ENCODE measurements at regions not wholly inside any gene's neighbourhood (a gene's known extent, or its start where the extent isn't known, plus 50 kb on each side); places are given as distances from the start of the nearest gene placed in this dataset.

DNA sequence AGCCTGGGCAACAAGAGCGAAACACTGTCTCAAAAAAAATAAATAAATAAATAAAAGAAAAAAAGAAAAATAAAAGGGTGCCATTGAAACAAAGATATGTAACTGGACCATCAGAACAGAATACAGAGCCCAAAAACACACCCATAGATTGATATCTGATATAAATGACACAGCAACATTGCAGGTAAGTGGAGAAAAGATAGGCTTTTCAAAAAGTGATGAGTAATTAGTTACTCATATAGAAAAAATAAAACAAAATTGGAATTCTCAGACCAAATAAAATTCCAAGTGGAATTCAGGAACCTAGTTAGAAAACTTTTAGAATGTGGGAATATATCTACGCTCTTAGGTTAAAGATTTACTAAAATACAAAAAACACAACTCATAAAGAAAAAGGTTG, 60.6 kb upstream of the CHD6 start:
- DNase-seq (ENCODE audit: low read depth in 2 of 2, low spot score in 1 of 2) = no peak

DNA sequence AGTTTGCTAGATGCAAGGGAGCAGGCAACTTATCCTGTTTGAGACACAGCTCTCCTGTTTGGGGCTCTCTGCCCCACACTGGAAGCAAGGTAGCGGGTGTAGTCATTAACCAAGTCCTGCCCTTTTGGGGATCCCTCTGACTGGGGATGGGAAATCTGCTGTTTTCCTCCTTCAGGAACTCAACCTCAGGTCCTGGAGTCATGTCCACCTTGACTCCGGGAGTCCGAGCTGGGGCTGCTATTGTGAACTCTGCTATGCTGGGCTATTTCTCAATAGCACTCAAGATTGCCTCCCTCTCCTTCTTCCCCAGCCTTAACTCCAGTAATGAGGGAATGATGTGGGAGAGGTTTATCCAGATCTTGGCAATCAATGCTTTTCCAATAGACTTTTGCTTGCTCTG, 54.1 kb upstream of the CHD6 start:
- DNase-seq (ENCODE audit: low read depth in 2 of 2, low spot score in 1 of 2) = no peak

DNA sequence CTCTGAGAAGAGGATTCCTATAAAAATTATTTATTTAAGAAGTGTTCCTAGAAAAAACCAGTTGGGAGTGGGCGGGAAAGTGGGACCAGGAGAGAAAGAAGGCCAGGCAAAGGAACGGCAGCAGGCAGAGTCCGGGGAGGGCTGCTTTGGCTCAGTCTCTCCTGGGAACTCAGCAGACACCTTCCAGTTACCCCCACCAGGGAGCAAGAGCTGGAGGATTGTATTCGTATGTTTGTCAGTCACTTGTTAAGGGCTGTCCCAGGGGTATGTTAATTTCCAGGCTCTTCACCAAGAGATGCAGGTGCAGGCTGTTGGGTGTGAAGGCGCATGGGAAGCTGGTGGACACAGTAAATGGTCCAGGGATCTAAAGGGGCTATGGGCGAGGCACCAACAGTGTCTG, 53.0 kb upstream of the CHD6 start:
- DNase-seq (ENCODE audit: low read depth in 2 of 2, low spot score in 1 of 2) = no peak

DNA sequence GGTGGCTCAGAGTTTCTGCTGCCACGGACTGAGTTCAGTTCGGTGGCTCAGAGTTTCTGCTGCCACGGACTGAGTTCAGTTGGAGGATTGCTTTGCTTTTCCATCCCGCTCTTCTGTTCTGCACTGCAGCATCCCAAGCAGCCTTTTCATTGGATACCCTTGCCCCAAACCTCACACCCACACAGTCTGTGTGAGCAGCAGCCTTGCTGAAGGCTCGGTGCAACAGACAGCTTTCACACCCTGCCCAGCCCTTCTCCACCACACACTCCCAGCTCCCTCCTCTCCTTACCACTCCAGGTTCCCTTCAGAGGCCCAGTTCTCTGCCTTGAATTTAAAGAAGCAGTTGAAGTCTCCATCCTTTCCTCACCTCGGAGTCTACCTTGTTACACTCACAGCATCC, 52.5 kb upstream of the CHD6 start:
- no peak for DNase-seq (ENCODE audit: low read depth in 2 of 2, low spot score in 1 of 2)

DNA sequence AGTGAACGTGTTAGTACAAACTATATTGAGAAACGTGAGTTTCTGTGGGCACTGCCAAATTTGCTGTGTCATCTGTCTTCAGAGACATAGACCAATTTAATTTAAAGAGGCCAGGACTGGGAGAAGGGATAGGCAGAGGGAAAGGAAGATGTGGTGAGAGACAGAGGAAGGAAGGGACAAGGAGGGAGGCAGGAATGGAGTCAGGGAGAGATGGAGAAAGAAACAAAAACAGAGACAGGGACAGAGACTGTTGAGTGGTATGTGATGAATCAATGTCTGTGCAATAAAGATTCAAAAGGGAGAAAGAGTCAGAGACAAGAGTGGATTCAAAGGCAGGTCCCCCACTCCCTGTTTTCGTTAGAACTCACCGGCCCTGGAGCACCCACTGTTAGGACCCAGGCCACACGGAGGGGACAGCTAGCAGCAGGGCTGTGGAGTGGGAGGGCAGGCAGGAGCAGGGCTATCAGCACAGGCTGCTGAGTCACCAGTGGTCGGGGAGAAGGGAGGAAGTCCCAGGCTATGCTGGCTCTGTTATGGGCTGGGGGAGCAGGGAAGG, 51.6 kb upstream of the CHD6 start:
- DNase-seq (ENCODE audit: low read depth in 2 of 2, low spot score in 1 of 2) = no peak

DNA sequence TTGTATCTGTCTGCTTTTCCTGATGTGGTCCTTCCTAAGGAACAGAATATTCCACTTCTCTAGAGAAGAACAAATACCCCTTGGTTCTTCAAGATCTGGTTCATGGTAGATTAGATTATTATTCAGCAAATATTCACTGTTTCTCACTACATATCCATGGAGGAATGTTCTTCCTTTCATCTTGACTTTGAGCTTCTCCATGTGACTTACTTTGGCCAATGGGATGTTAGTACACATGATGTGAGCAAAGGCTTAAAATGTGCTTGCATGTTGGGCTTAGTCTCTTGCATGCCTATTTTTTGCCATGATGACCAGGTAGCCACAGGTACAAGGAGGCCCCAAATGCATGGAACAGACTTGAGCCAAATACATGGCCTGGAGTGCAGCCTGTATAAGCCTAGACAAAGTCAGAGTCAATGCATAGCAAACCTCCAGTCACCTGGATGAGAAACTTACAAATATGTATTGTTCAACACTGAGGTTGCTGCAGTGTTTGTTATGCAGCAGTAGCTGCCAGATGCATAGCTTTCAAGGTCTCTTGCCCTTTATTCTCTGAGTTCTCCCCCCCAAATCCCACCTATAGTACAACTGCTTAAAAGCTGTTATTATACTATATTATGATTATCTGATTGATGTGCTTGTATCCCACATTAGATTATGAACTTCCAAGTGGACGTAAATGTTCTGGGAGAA, 50.0 kb upstream of the CHD6 start:
- no peak for DNase-seq (ENCODE audit: low read depth in 2 of 2, low spot score in 1 of 2)

All from stimulated activated CD8-positive, alpha-beta memory T cell treated with anti-CD3 and anti-CD28 coated beads, Interleukin-4, amount 100 ng/mL, for 4 hours (primary cell).